SK-N-SH (cell line): ENCODE measurements at regions not wholly inside any gene's neighbourhood (a gene's known extent, or its start where the extent isn't known, plus 50 kb on each side); places are given as distances from the start of the nearest gene placed in this dataset.

Experiments
- CTCF ChIA-PET: fragments of 300-600, 350-600 bp; formaldehyde crosslinking; extraction: SDS; loops from one replicate; lab custom pipeline; 2021; lab: Yijun Ruan, JAX
- POLR2A ChIA-PET: fragments of 350-600 bp; sonication (Branson Sonifier 250); formaldehyde crosslinking; extraction: SDS; loops from one replicate; lab custom pipeline; 2020; ENCODE audit warnings: antibody characterized with exemption, inconsistent platforms; lab: Yijun Ruan, JAX
- DNase-seq: peaks from one replicate; pipeline ENCODE4 v3.0.0; 2012
- H2AFZ ChIP-seq: fragments of 200-600 bp; sonication (generic); 2 replicates; pipeline ENCODE4 v1.8.1; 2016; ENCODE audit warnings: antibody characterized with exemption, mild to moderate bottlenecking, low read depth
- H3F3A ChIP-seq: fragments of 200-600 bp; sonication (generic); replicated peaks from 2 replicates; pipeline ENCODE3; 2016; ENCODE audit warnings: antibody characterized with exemption, mild to moderate bottlenecking; ENCODE audit not compliant: insufficient read depth
- H3K27ac ChIP-seq, 2 experiments: fragments of 200-500 bp in 1 of 2; fragments of 200-600 bp in 1 of 2; sonication (Bioruptor generic) in 1 of 2; sonication (generic), shearing (Covaris generic) in 1 of 2; 2 replicates each; pipeline versions ENCODE4 v1.5.1 to v1.6.1; 2014 to 2016; ENCODE audit warnings: low read depth in 2 of 2, inconsistent platforms in 1 of 2, low read length in 1 of 2, mild to moderate bottlenecking in 1 of 2, mixed read lengths in 1 of 2
- H3K27me3 ChIP-seq: fragments of 200-600 bp; sonication (generic), shearing (Covaris generic); 2 replicates; pipeline ENCODE4 v1.6.1; 2016; ENCODE audit warnings: mixed run types; ENCODE audit not compliant: insufficient read depth
- H3K36me3 ChIP-seq, 2 experiments: fragments of 200-500 bp in 1 of 2; fragments of 200-600 bp in 1 of 2; sonication (Bioruptor generic) in 1 of 2; sonication (generic) in 1 of 2; replicated peaks in 1 of 2; 2 replicates each; pipeline versions ENCODE3 to v1.5.1; 2014 to 2016; ENCODE audit warnings: low read length in 1 of 2, mild to moderate bottlenecking in 1 of 2; ENCODE audit not compliant: insufficient read depth in 2 of 2, control insufficient read depth in 1 of 2
- H3K4me1 ChIP-seq, 2 experiments: fragments of 200-500 bp in 1 of 2; fragments of 200-600 bp in 1 of 2; sonication (Bioruptor generic) in 1 of 2; sonication (generic), shearing (Covaris generic) in 1 of 2; 2 replicates each; pipeline versions ENCODE4 v1.5.1 to v1.6.1; 2014 to 2016; ENCODE audit warnings: low read depth in 1 of 2, low read length in 1 of 2, mixed run types in 1 of 2; ENCODE audit not compliant: insufficient read depth in 2 of 2, control insufficient read depth in 1 of 2
- H3K4me2 ChIP-seq: fragments of 200-600 bp; sonication (generic), shearing (Covaris generic); 2 replicates; pipeline ENCODE4 v1.6.1; 2017; ENCODE audit warnings: mixed run types
- H3K4me3 ChIP-seq, 2 experiments: fragments of 200-500 bp in 1 of 2; fragments of 200-600 bp in 1 of 2; sonication (Bioruptor generic) in 1 of 2; sonication (generic), shearing (Covaris generic) in 1 of 2; 2 replicates each; pipeline versions ENCODE4 v1.5.1 to v1.8.1; 2014 to 2016; ENCODE audit warnings: low read depth in 2 of 2, inconsistent platforms in 1 of 2, low read length in 1 of 2, mild to moderate bottlenecking in 1 of 2, mixed read lengths in 1 of 2, moderate library complexity in 1 of 2
- H3K79me2 ChIP-seq: fragments of 200-600 bp; sonication (generic); 2 replicates; pipeline ENCODE4 v1.8.1; 2017; ENCODE audit warnings: mild to moderate bottlenecking; ENCODE audit not compliant: insufficient read depth
- H3K9ac ChIP-seq: fragments of 200-600 bp; sonication (generic); 2 replicates; pipeline ENCODE4 v1.6.1; 2017; ENCODE audit warnings: mixed run types
- H3K9me2 ChIP-seq: fragments of 200-600 bp; sonication (generic); 2 replicates; pipeline ENCODE4 v1.6.1; 2017; ENCODE audit warnings: mixed run types
- H3K9me3 ChIP-seq: fragments of 200-600 bp; sonication (generic); 2 replicates; pipeline ENCODE4 v1.6.1; 2017; ENCODE audit warnings: mixed run types, mild to moderate bottlenecking, moderate library complexity
- H4K20me1 ChIP-seq: fragments of 200-600 bp; sonication (generic); 2 replicates; pipeline ENCODE4 v1.6.1; 2017; ENCODE audit warnings: mild to moderate bottlenecking, mixed run types; ENCODE audit not compliant: insufficient read depth
- CHD2 ChIP-seq: fragments of 150-350 bp; IDR thresholded peaks from 2 replicates; pipeline ENCODE4 v1.6.1; 2018; ENCODE audit warnings: low read length; ENCODE audit not compliant: partially characterized antibody
- EZH2phosphoT487 ChIP-seq: fragments of 200-600 bp; sonication (generic); IDR thresholded peaks from 2 replicates; pipeline ENCODE4 v1.6.1; 2017; ENCODE audit warnings: low read depth, mixed run types, mild to moderate bottlenecking, antibody characterized with exemption, moderate library complexity, borderline replicate concordance
- FOSL2 ChIP-seq: IDR thresholded peaks from 2 replicates; pipeline ENCODE4 v1.4.0; 2012; ENCODE audit warnings: low read depth, mild to moderate bottlenecking, moderate library complexity, borderline replicate concordance
- FOXJ3 ChIP-seq: sonication (generic); formaldehyde crosslinking; IDR thresholded peaks from 2 replicates; pipeline ENCODE4 v1.5.1; 2020; ENCODE audit warnings: mild to moderate bottlenecking, missing genetic modification reagents
- FOXM1 ChIP-seq: IDR thresholded peaks from 2 replicates; pipeline ENCODE4 v1.4.0; 2012; ENCODE audit warnings: low read depth, mild to moderate bottlenecking
- JUND ChIP-seq: IDR thresholded peaks from 2 replicates; pipeline ENCODE4 v1.4.0; 2012
- MAX ChIP-seq: IDR thresholded peaks from 2 replicates; pipeline ENCODE4 v1.4.0; 2012; ENCODE audit warnings: low read depth
- MXI1 ChIP-seq: IDR thresholded peaks from 2 replicates; pipeline ENCODE4 v1.6.1; 2012; ENCODE audit warnings: mild to moderate bottlenecking, low read depth, low read length, improper control_type of control experiment
- POLR2AphosphoS5 ChIP-seq: IDR thresholded peaks from 2 replicates; pipeline ENCODE4 v1.6.1; 2012; ENCODE audit warnings: low read depth, low read length
- RAD21 ChIP-seq: IDR thresholded peaks from 2 replicates; pipeline ENCODE4 v1.6.1; 2012; ENCODE audit warnings: mild to moderate bottlenecking, low read length
- RCOR1 ChIP-seq: fragments of 150-350 bp; IDR thresholded peaks from 2 replicates; pipeline ENCODE4 v1.6.1; 2017; ENCODE audit warnings: antibody characterized with exemption, low read length
- REST ChIP-seq: IDR thresholded peaks from 2 replicates; pipeline ENCODE4 v1.6.1; 2012; ENCODE audit warnings: mild to moderate bottlenecking, low read depth, low read length, moderate library complexity
- RFX5 ChIP-seq: IDR thresholded peaks from 2 replicates; pipeline ENCODE4 v1.6.1; 2012; ENCODE audit warnings: mild to moderate bottlenecking, improper control_type of control experiment, low read length
- TAF1 ChIP-seq: IDR thresholded peaks from 2 replicates; pipeline ENCODE4 v1.6.1; 2012; ENCODE audit warnings: low read depth, mild to moderate bottlenecking, low read length, moderate library complexity, borderline replicate concordance
- TEAD4 ChIP-seq: IDR thresholded peaks from 2 replicates; pipeline ENCODE4 v1.4.0; 2012; ENCODE audit warnings: mild to moderate bottlenecking, borderline replicate concordance; ENCODE audit not compliant: insufficient read depth
- USF1 ChIP-seq: IDR thresholded peaks from 2 replicates; pipeline ENCODE4 v1.4.0; 2012; ENCODE audit warnings: low read depth, borderline replicate concordance
- USF2 ChIP-seq: fragments of 150-350 bp; IDR thresholded peaks from 2 replicates; pipeline ENCODE4 v1.6.1; 2017; ENCODE audit warnings: antibody characterized with exemption, low read length, low read depth, borderline replicate concordance
- ZBTB33 ChIP-seq: IDR thresholded peaks from 2 replicates; pipeline ENCODE4 v1.4.0; 2012; ENCODE audit warnings: low read depth, borderline replicate concordance
- WGBS: methylation state at CpG from one replicate; pipeline ENCODE4 v1.1.6; 2017; ENCODE audit warnings: low lambda C conversion rate; 5-methylcytosine and 5-hydroxymethylcytosine counted together

- DNase-seq: no peak
- Histone ChIP-seq H3K36me3 (no peaks in the 10 kb centered on the region), H3K9me2 (no peaks in the 10 kb centered on the region), H3K4me3 (no peak overlapping the region), H4K20me1 (no peaks in the 10 kb centered on the region), H3K27me3 (no peaks in the 10 kb centered on the region), H3K9me3 (no peaks in the 10 kb centered on the region), H3K79me2 (no peaks in the 10 kb centered on the region), H3K27ac (no peak overlapping the region), H3F3A (no peaks in the 10 kb centered on the region), H3K4me1 (peaks cover 0 to 2% of the 10 kb centered on the region in 2 experiments; a peak in 3 of 4 replicates), H2AFZ (no peak overlapping the region), H3K4me2 (no peak overlapping the region), H3K9ac (no peak overlapping the region)
- CTCF ChIA-PET: no interaction called here
- TF ChIP-seq TEAD4: no peak
- TF ChIP-seq RAD21: no peak
- no peak for TF ChIP-seq CHD2
- no peak for TF ChIP-seq MAX
- TF ChIP-seq EZH2phosphoT487: no peak
- TF ChIP-seq MXI1: no peak
- no peak for TF ChIP-seq JUND
- no peak for TF ChIP-seq USF2
- no peak for TF ChIP-seq TAF1
- TF ChIP-seq FOXJ3 (CRISPR knock-in tag): no peak
- no peak for TF ChIP-seq RFX5
- TF ChIP-seq FOXM1: no peak
- TF ChIP-seq POLR2AphosphoS5: no peak
- no peak for TF ChIP-seq FOSL2
- no peak for TF ChIP-seq ZBTB33
- no peak for TF ChIP-seq USF1
- no peak for TF ChIP-seq REST
- TF ChIP-seq RCOR1: no peak
- POLR2A ChIA-PET: no interaction called here
- 71% methylated on average over 5 of the region's 5 CpGs for WGBS
Observed at GRCh38 chr15:58312031-58312430, 119.8 kb upstream of the LIPC start.
